HepG2 (cell line): ENCODE measurements at regions not wholly inside any gene's neighbourhood (a gene's known extent, or its start where the extent isn't known, plus 50 kb on each side); places are given as distances from the start of the nearest gene placed in this dataset.
A peak's percentile ranks its signal among the peaks of the same experiment; 100 is the strongest.

Source experiments
- ADNP ChIP-seq: sonication (generic); formaldehyde crosslinking; IDR thresholded peaks from 2 replicates; pipeline ENCODE4 v1.4.0; 2020; ENCODE audit warnings: missing genetic modification reagents
- EHMT2 ChIP-seq: fragments of 200-600 bp; sonication (generic); IDR thresholded peaks from 2 replicates; pipeline ENCODE4 v1.7.0; 2017; ENCODE audit warnings: antibody characterized with exemption, low read depth, low read length, borderline replicate concordance
- FOXA1 ChIP-seq, 2 experiments: fragments of 450-650 bp in 1 of 2; sonication (generic) in 1 of 2; formaldehyde crosslinking in 1 of 2; IDR thresholded peaks; 2 replicates each; pipeline versions ENCODE4 v1.4.0 to v1.6.1; 2016 to 2020; ENCODE audit warnings: missing genetic modification reagents in 1 of 2
- FOXA3 ChIP-seq: IDR thresholded peaks from 2 replicates; pipeline ENCODE4 v1.6.1; 2016; ENCODE audit warnings: missing genetic modification reagents, missing compliant biosample characterization
- KLF16 ChIP-seq, 2 experiments: sonication (generic) in 1 of 2; formaldehyde crosslinking in 1 of 2; IDR thresholded peaks; 2 replicates each; pipeline versions ENCODE4 v1.6.1 to v1.8.0; 2016 to 2023; ENCODE audit warnings: missing genetic modification reagents in 2 of 2, missing compliant biosample characterization in 1 of 2
- POGK ChIP-seq: sonication (generic); formaldehyde crosslinking; conservative IDR thresholded peaks from 2 replicates; pipeline ENCODE4 v1.8.0; 2022; ENCODE audit warnings: mild to moderate bottlenecking, moderate library complexity, missing genetic modification reagents
- RNF2 ChIP-seq: fragments of 450-650 bp; conservative IDR thresholded peaks from 2 replicates; pipeline ENCODE4 v1.6.1; 2016; ENCODE audit warnings: low read depth
- RXRB ChIP-seq: IDR thresholded peaks from 2 replicates; pipeline ENCODE4 v1.6.1; 2016; ENCODE audit warnings: borderline replicate concordance, missing genetic modification reagents, missing compliant biosample characterization
- THAP11 ChIP-seq: IDR thresholded peaks from 2 replicates; pipeline ENCODE4 v1.6.1; 2016; ENCODE audit warnings: missing biosample characterization, missing genetic modification reagents
- ZC3H4 ChIP-seq: sonication (generic); formaldehyde crosslinking; IDR thresholded peaks from 2 replicates; pipeline ENCODE4 v1.4.0; 2020; ENCODE audit warnings: missing genetic modification reagents, borderline replicate concordance
- ZFX ChIP-seq: sonication (generic); formaldehyde crosslinking; IDR thresholded peaks from 2 replicates; pipeline ENCODE4 v1.4.0; 2020; ENCODE audit warnings: mild to moderate bottlenecking, low read depth, missing genetic modification reagents, moderate library complexity
- ZHX2 ChIP-seq, 2 experiments: sonication (generic) in 1 of 2; formaldehyde crosslinking in 1 of 2; IDR thresholded peaks; 2 replicates each; pipeline versions ENCODE4 v1.6.1 to v1.9.0; 2014 to 2022; ENCODE audit warnings: antibody characterized with exemption in 1 of 2, borderline replicate concordance in 1 of 2, inconsistent platforms in 1 of 2, low read depth in 1 of 2, missing genetic modification reagents in 1 of 2
- ZNF121 ChIP-seq: sonication (generic); formaldehyde crosslinking; IDR thresholded peaks from 2 replicates; pipeline ENCODE4 v1.5.0; 2020; ENCODE audit warnings: mild to moderate bottlenecking, missing genetic modification reagents
- ZNF33A ChIP-seq: sonication (generic); formaldehyde crosslinking; IDR thresholded peaks from 2 replicates; pipeline ENCODE4 v1.5.1; 2020; ENCODE audit warnings: missing genetic modification reagents, mild to moderate bottlenecking, moderate library complexity, borderline replicate concordance
- ZNF382 ChIP-seq: sonication (generic); formaldehyde crosslinking; IDR thresholded peaks from 2 replicates; pipeline ENCODE4 v1.5.0; 2020; ENCODE audit warnings: missing genetic modification reagents, mild to moderate bottlenecking, borderline replicate concordance
- ZNF549 ChIP-seq: sonication (generic); formaldehyde crosslinking; IDR thresholded peaks from 2 replicates; pipeline ENCODE4 v1.5.0; 2020; ENCODE audit warnings: missing genetic modification reagents
- ZNF556 ChIP-seq: sonication (generic); formaldehyde crosslinking; IDR thresholded peaks from 2 replicates; pipeline ENCODE4 v1.4.0; 2020; ENCODE audit warnings: mild to moderate bottlenecking, missing genetic modification reagents, borderline replicate concordance
- ZNF614 ChIP-seq: IDR thresholded peaks from 2 replicates; pipeline ENCODE4 v1.6.1; 2018; ENCODE audit warnings: missing biosample characterization, missing genetic modification reagents, inconsistent platforms, borderline replicate concordance
- ZNF7 ChIP-seq: IDR thresholded peaks from 2 replicates; pipeline ENCODE4 v1.6.1; 2016; ENCODE audit warnings: missing biosample characterization, missing genetic modification reagents
- ZNF776 ChIP-seq: sonication (generic); formaldehyde crosslinking; IDR thresholded peaks from 2 replicates; pipeline ENCODE4 v1.4.0; 2020; ENCODE audit warnings: mild to moderate bottlenecking, missing genetic modification reagents
- ZSCAN29 ChIP-seq: sonication (generic); formaldehyde crosslinking; conservative IDR thresholded peaks from 2 replicates; pipeline ENCODE4 v1.4.0; 2020; ENCODE audit warnings: mild to moderate bottlenecking, missing genetic modification reagents

GRCh38 chr7:13016592-13017332 is 329.3 kb downstream of the ARL4A start (continued):
- TF ChIP-seq ZNF382 (CRISPR knock-in tag) (no peak), EHMT2 (peak; percentile 83), ZSCAN29 (CRISPR knock-in tag) (0 out of 2 replicates have a peak, but pooled peaks have one; percentile 17), FOXA3 (CRISPR knock-in tag) (no peak), ZNF614 (no peak), ZNF776 (no peak), ZFX (CRISPR knock-in tag) (no peak), ZNF33A (CRISPR knock-in tag) (0 out of 2 replicates have a peak, but pooled peaks have one; percentile 57), ZNF556 (CRISPR knock-in tag) (no peak), ZHX2 (IDR thresholded peaks at IDR 0.05; ENCODE audit: low read depth) (no peak), ZHX2 (CRISPR knock-in tag; IDR thresholded peaks at IDR 0.05; ENCODE audit: borderline replicate concordance) (0 out of 2 replicates have a peak, but pooled peaks have one; percentile 21), ZNF7 (no peak), ZC3H4 (0 out of 2 replicates have a peak, but pooled peaks have one; percentile 6), KLF16 (CRISPR knock-in tag; IDR thresholded peaks at IDR 0.05) (no peak), ZNF121 (CRISPR knock-in tag) (no peak), RNF2 (no peak), ZNF549 (CRISPR knock-in tag) (no peak), RXRB (no peak), THAP11 (CRISPR knock-in tag) (no peak; the same call in 1 of the 2 replicates), FOXA1 (IDR thresholded peaks at IDR 0.05) (no peak), FOXA1 (CRISPR knock-in tag; IDR thresholded peaks at IDR 0.05) (no peak), POGK (CRISPR knock-in tag) (no peak), ADNP (CRISPR knock-in tag) (no peak)
- TF ChIP-seq, all 625 proteins: peak for 8
